LNCaP clone FGC (cell line): ENCODE measurements at regions not wholly inside any gene's neighbourhood (a gene's known extent, or its start where the extent isn't known, plus 50 kb on each side); places are given as distances from the start of the nearest gene placed in this dataset.

Experiments
- DNase-seq: peaks from one replicate; pipeline ENCODE4 v3.0.0-alpha.2; 2011; ENCODE audit warnings: low read depth
- H3K4me3 ChIP-seq: 2 replicates; pipeline ENCODE4 v1.5.1; 2011; ENCODE audit warnings: mild to moderate bottlenecking, low read depth, low read length, control low read depth
- CTCF ChIP-seq: IDR thresholded peaks from 2 replicates; pipeline ENCODE4 v1.5.1; 2012; ENCODE audit warnings: mild to moderate bottlenecking; ENCODE audit not compliant: control insufficient read depth, insufficient read depth; ENCODE audit errors: extremely low read depth

GRCh38 chr7:52791176-52791700 lies 244.2 kb upstream of the POM121L12 start:
- TF ChIP-seq CTCF, result no peak
- peak; percentile 59 for DNase-seq
- H3K4me3 ChIP-seq, result no peak overlapping the region

DNA sequence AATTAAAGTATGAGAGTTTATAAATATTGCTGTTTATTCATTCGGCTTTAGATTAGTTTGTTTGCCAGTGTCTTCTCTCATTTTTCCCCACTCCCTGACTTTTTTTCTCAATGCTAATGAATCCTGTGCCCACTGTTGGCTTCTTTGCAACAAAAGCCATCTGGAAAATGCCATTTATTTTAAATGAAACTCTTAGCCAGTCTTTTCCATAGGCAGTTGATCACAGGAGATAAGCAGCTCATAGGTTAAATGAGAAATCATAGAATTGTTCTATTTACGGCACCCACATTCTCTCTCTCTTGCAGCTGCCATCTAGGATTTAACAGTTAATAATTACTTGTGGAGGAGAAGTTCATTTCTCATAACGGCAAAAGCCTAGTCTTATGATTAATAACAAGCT lies 249.3 kb upstream of the POM121L12 start:
- DNase-seq, result no peak
- no peak for TF ChIP-seq CTCF
- no peak overlapping the region for H3K4me3 ChIP-seq

- no peak for TF ChIP-seq CTCF
- peak; percentile 99 for DNase-seq
- H3K4me3 ChIP-seq, result no peak overlapping the region
Measured at GRCh38 chr7:52782348-52782747, 253.1 kb upstream of the POM121L12 start.

- no peak for DNase-seq
- H3K4me3 ChIP-seq, result no peak overlapping the region
- no peak for TF ChIP-seq CTCF
Measured at GRCh38 chr7:52781250-52781649, 254.2 kb upstream of the POM121L12 start.

DNA sequence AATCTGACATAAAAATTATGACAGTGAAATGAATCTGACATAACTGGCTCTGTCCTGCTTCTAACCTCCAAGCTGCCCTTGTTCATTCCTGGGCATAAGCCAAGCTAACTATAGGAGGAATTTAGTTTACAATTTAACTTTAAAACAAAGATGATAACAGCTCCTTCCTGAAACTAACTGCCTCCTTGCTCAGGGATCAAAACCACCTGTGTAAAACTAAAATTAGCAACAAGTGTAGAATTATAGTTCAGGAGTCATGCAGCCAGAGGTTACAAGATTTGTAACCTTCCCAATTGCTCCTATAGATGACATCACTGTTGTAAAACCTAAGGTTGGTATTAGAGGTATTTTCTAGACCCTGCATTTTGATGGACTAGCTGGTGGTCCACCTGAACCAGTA lies 256.4 kb upstream of the POM121L12 start:
- no peak for TF ChIP-seq CTCF
- DNase-seq, result no peak
- H3K4me3 ChIP-seq, result no peak overlapping the region

DNA sequence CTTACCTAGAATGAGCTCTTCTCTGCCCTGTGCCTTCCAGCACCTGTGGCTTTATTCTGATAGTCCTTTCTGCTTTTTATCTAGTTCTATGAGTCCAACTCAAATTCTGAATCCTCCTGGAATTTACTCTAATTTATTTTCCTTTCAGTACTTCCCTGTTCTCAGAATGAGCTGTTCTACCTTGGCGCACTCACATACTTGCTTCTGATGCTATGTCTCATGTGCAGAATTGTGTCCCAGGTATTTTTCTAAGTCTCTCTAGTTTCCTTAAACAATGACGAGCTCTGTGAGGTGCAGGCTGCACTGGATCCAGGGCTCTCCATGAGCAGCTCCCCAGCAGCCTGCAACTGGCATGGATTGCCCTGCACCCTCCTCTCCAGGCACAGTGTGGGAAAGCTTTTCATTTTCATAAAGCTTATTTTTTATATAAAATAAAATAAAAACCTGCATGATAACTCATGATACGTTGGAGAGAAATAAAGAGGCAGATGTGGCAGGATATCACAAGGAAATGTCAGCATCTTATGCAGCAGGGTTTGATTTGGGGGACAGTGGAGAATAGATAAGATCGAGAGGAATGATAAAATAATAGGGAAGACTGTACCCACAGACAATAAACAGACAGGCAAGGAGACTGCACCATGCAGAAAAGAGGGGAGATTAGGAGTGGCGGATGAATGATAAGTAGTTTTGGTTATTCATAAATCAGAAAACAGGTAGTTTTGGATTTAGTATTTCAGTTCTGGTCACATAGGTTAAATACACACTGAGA lies 258.2 kb upstream of the POM121L12 start:
- no peak overlapping the region for H3K4me3 ChIP-seq
- no peak for DNase-seq
- no peak for TF ChIP-seq CTCF

DNA sequence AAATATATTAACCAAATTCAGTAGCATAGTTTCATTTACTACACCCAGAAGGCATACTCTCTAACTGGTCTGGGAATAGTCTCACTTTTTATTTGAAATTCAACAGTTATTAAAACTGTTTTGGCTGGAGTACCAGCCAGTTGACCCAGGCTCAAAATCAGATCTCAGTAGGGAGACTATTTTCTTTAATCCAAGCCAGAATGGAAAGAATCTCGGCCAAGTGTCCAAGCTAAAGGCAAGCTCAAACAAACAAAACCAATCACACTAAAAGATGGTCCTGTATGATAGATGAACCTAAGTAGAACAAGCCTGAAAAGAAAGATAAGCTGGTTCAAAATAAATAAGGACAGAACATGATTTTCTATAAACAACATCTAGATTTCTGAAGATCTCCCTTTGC lies 259.6 kb upstream of the POM121L12 start:
- no peak overlapping the region for H3K4me3 ChIP-seq
- peak; percentile 92 for DNase-seq
- TF ChIP-seq CTCF, result no peak
